Osteoblast (primary cell): ENCODE measurements at regions not wholly inside any gene's neighbourhood (a gene's known extent, or its start where the extent isn't known, plus 50 kb on each side); places are given as distances from the start of the nearest gene placed in this dataset.

ENCODE experiments used
- DNase-seq: peaks from one replicate; pipeline ENCODE4 v3.0.0; 2011; ENCODE audit warnings: low spot score, mixed read lengths; ENCODE audit not compliant: insufficient read length; ENCODE audit errors: missing footprints
- H2AFZ ChIP-seq: 2 replicates; pipeline ENCODE4 v1.6.0; 2011; ENCODE audit warnings: mild to moderate bottlenecking, low read length
- H3K27ac ChIP-seq: 2 replicates; pipeline ENCODE4 v1.5.1; 2011; ENCODE audit warnings: mild to moderate bottlenecking, low read depth, low read length, moderate library complexity
- H3K27me3 ChIP-seq: 2 replicates; pipeline ENCODE4 v1.6.0; 2012; ENCODE audit warnings: mild to moderate bottlenecking, control low read depth, inconsistent platforms, low read length, moderate library complexity; ENCODE audit not compliant: insufficient read depth
- H3K36me3 ChIP-seq: 2 replicates; pipeline ENCODE4 v1.5.1; 2011; ENCODE audit warnings: mild to moderate bottlenecking, low read length, control low read depth, moderate library complexity; ENCODE audit not compliant: insufficient read depth
- H3K4me1 ChIP-seq: 2 replicates; pipeline ENCODE4 v1.5.1; 2011; ENCODE audit warnings: mild to moderate bottlenecking, low read length, control low read depth, moderate library complexity; ENCODE audit not compliant: insufficient read depth
- H3K4me2 ChIP-seq: 2 replicates; pipeline ENCODE4 v1.6.0; 2011; ENCODE audit warnings: mild to moderate bottlenecking, low read length; ENCODE audit not compliant: insufficient read depth
- H3K4me3 ChIP-seq: fragments of 200-600 bp; sonication (generic); 3 replicates; pipeline ENCODE4 v1.5.1; 2012; ENCODE audit warnings: mild to moderate bottlenecking, low read length, inconsistent platforms; ENCODE audit not compliant: insufficient read depth
- H3K79me2 ChIP-seq: 2 replicates; pipeline ENCODE4 v1.6.0; 2012; ENCODE audit warnings: mild to moderate bottlenecking, low read length, control low read depth, inconsistent platforms; ENCODE audit not compliant: insufficient read depth
- H3K9me3 ChIP-seq: 2 replicates; pipeline ENCODE4 v1.5.1; 2011; ENCODE audit warnings: low read depth, low read length, control low read depth
- H4K20me1 ChIP-seq: 2 replicates; pipeline ENCODE4 v1.6.0; 2012; ENCODE audit warnings: mild to moderate bottlenecking, low read length, control low read depth; ENCODE audit not compliant: insufficient read depth
- TF ChIP-seq, protein P1 (sequence below): IDR thresholded peaks from 2 replicates; pipeline ENCODE4 v1.5.1; 2011; ENCODE audit warnings: mild to moderate bottlenecking, low read depth, low read length, moderate library complexity; ENCODE audit errors: extremely low read depth

DNA sequence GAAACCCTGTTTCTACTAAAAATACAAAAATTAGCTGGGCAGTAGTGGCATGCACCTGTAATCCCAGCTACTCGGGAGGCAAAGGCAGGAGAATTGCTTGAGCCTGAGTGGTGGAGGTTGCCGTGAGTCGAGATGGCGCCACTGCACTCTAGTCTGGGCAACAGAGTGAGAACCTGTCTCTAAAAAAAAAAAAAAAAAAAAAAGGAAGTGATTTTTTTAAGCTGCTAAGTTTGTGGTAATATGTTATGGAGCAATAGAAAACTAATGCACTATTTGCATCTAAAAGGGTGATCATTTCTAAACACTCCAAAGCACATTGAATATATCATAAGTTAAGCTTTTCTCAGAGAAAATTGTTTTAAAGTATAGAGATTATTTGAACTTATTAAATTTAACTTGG, 244.8 kb upstream of the SPAG17 start:
- TF ChIP-seq, protein P1, sequence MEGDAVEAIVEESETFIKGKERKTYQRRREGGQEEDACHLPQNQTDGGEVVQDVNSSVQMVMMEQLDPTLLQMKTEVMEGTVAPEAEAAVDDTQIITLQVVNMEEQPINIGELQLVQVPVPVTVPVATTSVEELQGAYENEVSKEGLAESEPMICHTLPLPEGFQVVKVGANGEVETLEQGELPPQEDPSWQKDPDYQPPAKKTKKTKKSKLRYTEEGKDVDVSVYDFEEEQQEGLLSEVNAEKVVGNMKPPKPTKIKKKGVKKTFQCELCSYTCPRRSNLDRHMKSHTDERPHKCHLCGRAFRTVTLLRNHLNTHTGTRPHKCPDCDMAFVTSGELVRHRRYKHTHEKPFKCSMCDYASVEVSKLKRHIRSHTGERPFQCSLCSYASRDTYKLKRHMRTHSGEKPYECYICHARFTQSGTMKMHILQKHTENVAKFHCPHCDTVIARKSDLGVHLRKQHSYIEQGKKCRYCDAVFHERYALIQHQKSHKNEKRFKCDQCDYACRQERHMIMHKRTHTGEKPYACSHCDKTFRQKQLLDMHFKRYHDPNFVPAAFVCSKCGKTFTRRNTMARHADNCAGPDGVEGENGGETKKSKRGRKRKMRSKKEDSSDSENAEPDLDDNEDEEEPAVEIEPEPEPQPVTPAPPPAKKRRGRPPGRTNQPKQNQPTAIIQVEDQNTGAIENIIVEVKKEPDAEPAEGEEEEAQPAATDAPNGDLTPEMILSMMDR, result no peak
- no peaks in the 10 kb centered on the region for H3K4me1 ChIP-seq
- H3K9me3 ChIP-seq, result no peaks in the 10 kb centered on the region
- H4K20me1 ChIP-seq, result no peaks in the 10 kb centered on the region
- no peak overlapping the region for H3K4me2 ChIP-seq
- no peak for DNase-seq
- H2AFZ ChIP-seq, result no peak overlapping the region
- H3K36me3 ChIP-seq, result no peaks in the 10 kb centered on the region
- no peaks in the 10 kb centered on the region for H3K79me2 ChIP-seq
- H3K4me3 ChIP-seq, result no peak overlapping the region
- no peak overlapping the region for H3K27ac ChIP-seq
- H3K27me3 ChIP-seq, result no peaks in the 10 kb centered on the region

DNA sequence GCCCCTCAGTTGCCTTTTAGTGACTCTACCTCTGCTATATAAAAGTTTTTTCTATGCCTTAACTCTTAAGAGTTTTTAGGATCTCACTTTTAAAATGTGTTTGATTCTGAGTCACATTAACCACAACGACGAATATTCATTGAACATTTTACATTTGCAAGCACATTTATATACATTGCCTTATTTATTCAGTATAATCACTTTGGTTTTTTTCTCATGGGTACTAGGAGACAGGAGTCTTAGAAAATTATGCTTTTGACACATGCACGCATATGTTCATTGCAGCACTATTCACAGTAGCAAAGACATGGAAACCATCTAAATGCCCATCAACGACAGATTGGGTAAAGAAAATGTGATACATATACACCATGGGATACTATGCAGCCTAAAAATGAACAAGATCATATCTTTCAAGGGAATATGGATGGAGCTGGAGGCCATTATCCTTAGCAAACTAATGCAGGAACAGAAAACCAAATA, 236.9 kb upstream of the SPAG17 start:
- Histone ChIP-seq H4K20me1 (no peaks in the 10 kb centered on the region), H3K36me3 (no peaks in the 10 kb centered on the region), H3K4me3 (no peak overlapping the region), H3K79me2 (no peaks in the 10 kb centered on the region), H3K9me3 (no peaks in the 10 kb centered on the region), H3K27ac (no peak overlapping the region), H3K4me1 (no peaks in the 10 kb centered on the region), H2AFZ (no peak overlapping the region), H3K27me3 (no peaks in the 10 kb centered on the region), H3K4me2 (no peak overlapping the region)
- DNase-seq, result no peak
- TF ChIP-seq, protein P1, result no peak

DNA sequence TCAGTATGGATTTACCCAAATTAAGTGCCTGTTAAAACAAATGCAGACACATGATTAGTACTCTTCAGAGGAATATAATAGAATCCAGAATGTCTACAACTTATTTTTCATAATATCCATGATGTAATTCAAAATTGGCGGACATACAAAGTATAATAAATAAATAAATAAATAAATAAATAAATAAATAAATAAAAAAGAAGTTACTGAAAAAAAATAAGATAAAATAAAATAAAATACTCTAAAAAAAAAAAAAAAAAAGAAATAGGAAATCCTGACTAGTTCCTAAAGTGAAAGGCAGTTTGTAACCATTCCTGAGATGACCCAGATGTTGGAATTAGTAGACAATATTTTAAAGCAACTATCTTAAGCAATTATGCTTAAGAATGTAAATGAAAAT, 219.0 kb upstream of the SPAG17 start:
- no peak overlapping the region for H3K4me3 ChIP-seq
- no peaks in the 10 kb centered on the region for H3K36me3 ChIP-seq
- H3K4me1 ChIP-seq, result no peaks in the 10 kb centered on the region
- no peaks in the 10 kb centered on the region for H3K9me3 ChIP-seq
- no peaks in the 10 kb centered on the region for H3K27me3 ChIP-seq
- TF ChIP-seq, protein P1, result no peak
- no peak overlapping the region for H2AFZ ChIP-seq
- no peaks in the 10 kb centered on the region for H3K79me2 ChIP-seq
- no peaks in the 10 kb centered on the region for H4K20me1 ChIP-seq
- DNase-seq, result no peak
- H3K27ac ChIP-seq, result no peak overlapping the region
- H3K4me2 ChIP-seq, result no peak overlapping the region

DNA sequence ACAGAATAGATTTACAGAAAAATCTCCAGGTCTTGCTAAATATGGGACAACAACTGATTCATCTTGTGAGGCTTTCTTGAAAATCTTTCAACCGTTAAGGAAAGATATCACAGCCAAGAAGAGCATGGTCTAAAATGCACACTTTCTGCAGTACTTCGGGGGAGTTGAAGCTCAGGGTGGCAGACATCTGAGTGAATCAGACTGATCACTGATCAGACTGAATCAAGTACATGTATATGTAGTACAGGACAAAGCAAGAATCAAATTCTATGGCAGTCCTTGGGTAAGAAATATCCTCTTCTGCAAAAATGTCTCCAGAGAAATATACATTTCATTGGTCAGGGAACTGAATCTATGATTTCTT, 212.4 kb upstream of the SPAG17 start:
- no peak for DNase-seq
- no peaks in the 10 kb centered on the region for H3K27me3 ChIP-seq
- H3K4me3 ChIP-seq, result no peak overlapping the region
- H3K4me2 ChIP-seq, result no peak overlapping the region
- no peaks in the 10 kb centered on the region for H3K9me3 ChIP-seq
- H4K20me1 ChIP-seq, result no peaks in the 10 kb centered on the region
- H3K4me1 ChIP-seq, result no peaks in the 10 kb centered on the region
- TF ChIP-seq, protein P1, result no peak
- no peak overlapping the region for H2AFZ ChIP-seq
- H3K79me2 ChIP-seq, result no peaks in the 10 kb centered on the region
- no peak overlapping the region for H3K27ac ChIP-seq
- H3K36me3 ChIP-seq, result no peaks in the 10 kb centered on the region
